Fibroblast of pulmonary artery (primary cell): ENCODE measurements at regions not wholly inside any gene's neighbourhood (a gene's known extent, or its start where the extent isn't known, plus 50 kb on each side); places are given as distances from the start of the nearest gene placed in this dataset.
A peak's percentile ranks its signal among the peaks of the same experiment; 100 is the strongest.

Experiments used
- DNase-seq: peaks from one replicate; pipeline ENCODE4 v3.0.0-alpha.2; 2010; ENCODE audit warnings: low read depth
- H3K4me3 ChIP-seq: replicated peaks from 2 replicates; pipeline ENCODE4 v1.5.1; 2011; ENCODE audit warnings: low read depth, mild to moderate bottlenecking, control low read depth, low read length, moderate library complexity
- CTCF ChIP-seq: IDR thresholded peaks from 2 replicates; pipeline ENCODE4 v1.5.1; 2011; ENCODE audit warnings: mild to moderate bottlenecking, control low read depth, low read length, inconsistent platforms; ENCODE audit errors: missing control alignments

- no peak for TF ChIP-seq CTCF
- no peak for DNase-seq
- no peak overlapping the region for H3K4me3 ChIP-seq
Observed at GRCh38 chr13:30359991-30360390, 52.6 kb upstream of the KATNAL1 start.

GRCh38 chr13:30360586-30360985, 53.2 kb upstream of the KATNAL1 start:
- H3K4me3 ChIP-seq: no peak overlapping the region
- no peak for DNase-seq
- no peak for TF ChIP-seq CTCF

- DNase-seq: no peak
- no peak overlapping the region for H3K4me3 ChIP-seq
- no peak for TF ChIP-seq CTCF
Observed at GRCh38 chr13:30362005-30362788, 54.8 kb upstream of the KATNAL1 start.

GRCh38 chr13:30362869-30363268, 55.5 kb upstream of the KATNAL1 start:
- TF ChIP-seq CTCF: no peak
- DNase-seq: no peak
- no peak overlapping the region for H3K4me3 ChIP-seq

GRCh38 chr13:30363725-30364124, 56.4 kb upstream of the KATNAL1 start:
- no peak for TF ChIP-seq CTCF
- DNase-seq: no peak

GRCh38 chr13:30364133-30364532, 56.8 kb upstream of the KATNAL1 start:
- peak; percentile 32 for DNase-seq
- no peak overlapping the region for H3K4me3 ChIP-seq
- TF ChIP-seq CTCF: no peak

More at GRCh38 chr13:30363725-30364124, 56.4 kb upstream of the KATNAL1 start:
- no peak overlapping the region for H3K4me3 ChIP-seq

GRCh38 chr13:30364876-30365275, 57.4 kb upstream of the UBE2L5 start:
- peak; percentile 55 for DNase-seq
- no peak overlapping the region for H3K4me3 ChIP-seq
- no peak for TF ChIP-seq CTCF
